ENCODE measurements at regions not wholly inside any gene's neighbourhood (a gene's known extent, or its start where the extent isn't known, plus 50 kb on each side); places are given as distances from the start of the nearest gene placed in this dataset.

- TF ChIP-seq CTCF (IDR thresholded peaks at IDR 0.05; ENCODE audit: low read depth, low read length) (no peak), POLR2A (IDR thresholded peaks at IDR 0.05; ENCODE audit: extremely low read depth, insufficient read length) (no peak), MYC (IDR thresholded peaks at IDR 0.05; ENCODE audit: low read depth, low read length) (no peak)
Observed at GRCh38 chr19:28736528-28736927, 476.4 kb downstream of the UQCRFS1 start.
